Mesenchymal stem cell (in vitro differentiated cells and primary cell): ENCODE measurements at regions not wholly inside any gene's neighbourhood (a gene's known extent, or its start where the extent isn't known, plus 50 kb on each side); places are given as distances from the start of the nearest gene placed in this dataset.

Experiments used
- DNase-seq: peaks from one replicate; pipeline ENCODE4 v3.0.0-alpha.2; 2013
- H2AFZ ChIP-seq: one replicate; pipeline ENCODE4 v1.6.1; 2013; ENCODE audit warnings: low read depth, mild to moderate bottlenecking, control low read depth, inconsistent platforms, low read length, moderate library complexity
- H2AK5ac ChIP-seq: 2 replicates; pipeline ENCODE4 v1.6.1; 2013; ENCODE audit warnings: low read length, moderate library complexity, mild to moderate bottlenecking, inconsistent platforms; ENCODE audit not compliant: severe bottlenecking
- H2BK120ac ChIP-seq: one replicate; pipeline ENCODE4 v1.6.1; 2013; ENCODE audit warnings: low read depth, mild to moderate bottlenecking, inconsistent platforms, low read length, moderate library complexity
- H2BK12ac ChIP-seq, 2 experiments: one replicate each; pipeline ENCODE4 v1.6.1; 2013; ENCODE audit warnings: inconsistent platforms in 2 of 2, low read length in 2 of 2, mild to moderate bottlenecking in 2 of 2, moderate library complexity in 2 of 2, control low read depth in 1 of 2
- H2BK15ac ChIP-seq: one replicate; pipeline ENCODE4 v1.6.1; 2013; ENCODE audit warnings: mild to moderate bottlenecking, low read depth, inconsistent platforms; ENCODE audit not compliant: poor library complexity, severe bottlenecking
- H2BK5ac ChIP-seq: 2 replicates; pipeline ENCODE4 v1.6.1; 2013; ENCODE audit warnings: low read depth, mild to moderate bottlenecking, low read length, control low read depth, inconsistent platforms; ENCODE audit not compliant: poor library complexity, severe bottlenecking
- H3K14ac ChIP-seq, 2 experiments: one replicate each; pipeline ENCODE4 v1.6.1; 2013; ENCODE audit warnings: inconsistent platforms in 2 of 2, low read length in 2 of 2, control low read depth in 1 of 2, mild to moderate bottlenecking in 1 of 2, moderate library complexity in 1 of 2
- H3K18ac ChIP-seq, 2 experiments: one replicate each; pipeline ENCODE4 v1.6.1; 2013; ENCODE audit warnings: inconsistent platforms in 2 of 2, low read length in 2 of 2, control low read depth in 1 of 2, low read depth in 1 of 2, mild to moderate bottlenecking in 1 of 2
- H3K23ac ChIP-seq, 2 experiments: one replicate each; pipeline ENCODE4 v1.6.1; 2013; ENCODE audit warnings: inconsistent platforms in 2 of 2, low read length in 2 of 2, mild to moderate bottlenecking in 2 of 2, moderate library complexity in 2 of 2, control low read depth in 1 of 2
- H3K27ac ChIP-seq: 2 replicates; pipeline ENCODE4 v1.5.1; 2013; ENCODE audit warnings: mild to moderate bottlenecking, moderate library complexity, low read length, control low read depth, inconsistent platforms; ENCODE audit not compliant: poor library complexity, severe bottlenecking
- H3K27me3 ChIP-seq, 2 experiments: 2 replicates each; pipeline versions ENCODE4 v1.6.1 to v1.7.0; 2013; ENCODE audit warnings: low read length in 2 of 2, mild to moderate bottlenecking in 2 of 2, moderate library complexity in 2 of 2, control low read depth in 1 of 2, inconsistent platforms in 1 of 2; ENCODE audit not compliant: control insufficient read depth in 1 of 2, insufficient read depth in 1 of 2
- H3K36me3 ChIP-seq, 2 experiments: 2 replicates each; pipeline versions ENCODE4 v1.6.1 to v1.7.0; 2013; ENCODE audit warnings: low read length in 2 of 2, control low read depth in 1 of 2, inconsistent platforms in 1 of 2, low read depth in 1 of 2, mild to moderate bottlenecking in 1 of 2; ENCODE audit not compliant: insufficient read depth in 2 of 2, control insufficient read depth in 1 of 2
- H3K4ac ChIP-seq, 2 experiments: one replicate each; pipeline ENCODE4 v1.6.1; 2013; ENCODE audit warnings: inconsistent platforms in 2 of 2, low read length in 2 of 2, mild to moderate bottlenecking in 2 of 2, moderate library complexity in 2 of 2, control low read depth in 1 of 2, low read depth in 1 of 2
- H3K4me1 ChIP-seq: 2 replicates; pipeline ENCODE4 v1.6.1; 2013; ENCODE audit warnings: low read depth, low read length, control low read depth; ENCODE audit not compliant: control insufficient read depth, insufficient read depth
- H3K4me2 ChIP-seq: 2 replicates; pipeline ENCODE4 v1.6.1; 2013; ENCODE audit warnings: low read length, mild to moderate bottlenecking, inconsistent platforms; ENCODE audit not compliant: poor library complexity, severe bottlenecking
- H3K4me3 ChIP-seq, 2 experiments: 2 replicates each; pipeline versions ENCODE4 v1.5.1 to v1.7.0; 2013; ENCODE audit warnings: low read length in 2 of 2, mild to moderate bottlenecking in 2 of 2, control low read depth in 1 of 2, low read depth in 1 of 2; ENCODE audit not compliant: insufficient read depth in 1 of 2
- H3K79me1 ChIP-seq: replicated peaks from 2 replicates; pipeline ENCODE4 v1.6.1; 2013; ENCODE audit warnings: mild to moderate bottlenecking, control low read depth, low read length, inconsistent platforms; ENCODE audit not compliant: poor library complexity, severe bottlenecking
- H3K9ac ChIP-seq: 2 replicates; pipeline ENCODE4 v1.7.0; 2013; ENCODE audit warnings: mild to moderate bottlenecking, low read length, moderate library complexity
- H3K9me3 ChIP-seq: 2 replicates; pipeline ENCODE4 v1.7.0; 2013; ENCODE audit warnings: mild to moderate bottlenecking, low read length; ENCODE audit not compliant: control insufficient read depth
- H4K8ac ChIP-seq: one replicate; pipeline ENCODE4 v1.6.1; 2013; ENCODE audit warnings: inconsistent platforms, mild to moderate bottlenecking, low read length, moderate library complexity
- H4K91ac ChIP-seq: one replicate; pipeline ENCODE4 v1.6.1; 2013; ENCODE audit warnings: mild to moderate bottlenecking, low read length, inconsistent platforms
- WGBS: methylation state at CpG from one replicate; pipeline ENCODE4 v1.1.7; 2013; ENCODE audit warnings: mixed read lengths; 5-methylcytosine and 5-hydroxymethylcytosine counted together

GRCh38 chr9:116002181-116002580 lies 151.4 kb upstream of the PAPPA start:
- Histone ChIP-seq H3K4ac (no peak overlapping the region), H2AK5ac (no peak overlapping the region), H4K91ac (no peak overlapping the region), H3K9ac (peak overlapping the region; percentile 50), H2BK15ac (no peak overlapping the region), H3K18ac (no peak overlapping the region), H3K14ac (no peak overlapping the region), H3K27me3 (no peaks in the 10 kb centered on the region), H3K36me3 (no peaks in the 10 kb centered on the region), H2AFZ (no peak overlapping the region), H3K4me3 (no peak overlapping the region), H3K27ac (no peak overlapping the region), H2BK12ac (no peak overlapping the region), H2BK120ac (no peak overlapping the region), H3K4me2 (no peak overlapping the region), H3K4me1 (no peaks in the 10 kb centered on the region), H4K8ac (no peak overlapping the region), H3K79me1 (no peaks in the 10 kb centered on the region), H3K9me3 (no peaks in the 10 kb centered on the region), H2BK5ac (no peak overlapping the region), H3K23ac (no peak overlapping the region)
- 100% methylated on average over 4 of the region's 5 CpGs for WGBS
- no peak for DNase-seq

GRCh38 chr9:116002624-116003023 lies 151.0 kb upstream of the PAPPA start:
- no peak for DNase-seq
- Histone ChIP-seq H2BK12ac (peak overlapping the region; percentile 6 to 84), H3K23ac (no peak overlapping the region), H3K18ac (peak overlapping the region; percentile 33 to 83), H4K91ac (no peak overlapping the region), H3K4me2 (no peak overlapping the region), H3K9ac (peak overlapping the region; percentile 50), H3K36me3 (no peaks in the 10 kb centered on the region), H3K4me3 (no peak overlapping the region), H2BK120ac (no peak overlapping the region), H3K27ac (no peak overlapping the region), H2BK5ac (no peak overlapping the region), H3K4me1 (no peaks in the 10 kb centered on the region), H3K14ac (no peak overlapping the region), H2AFZ (no peak overlapping the region), H3K9me3 (no peaks in the 10 kb centered on the region), H3K79me1 (no peaks in the 10 kb centered on the region), H2BK15ac (no peak overlapping the region), H4K8ac (no peak overlapping the region), H2AK5ac (peak overlapping the region; percentile 49), H3K4ac (peak overlapping the region in 1 of 2 experiments; percentile 83), H3K27me3 (no peaks in the 10 kb centered on the region)
- WGBS = 81% methylated on average over 3 of the region's 3 CpGs

GRCh38 chr9:116003397-116003796 lies 150.2 kb upstream of the PAPPA start:
- H3K27ac ChIP-seq = no peak overlapping the region

GRCh38 chr9:116005205-116005604 lies 148.4 kb upstream of the PAPPA start:
- no peak overlapping the region for H3K14ac ChIP-seq
- H3K18ac ChIP-seq = no peak overlapping the region
- no peak overlapping the region for H2AFZ ChIP-seq
- WGBS = 100% methylated on average over 1 of the region's 2 CpGs
- H2BK120ac ChIP-seq = peak overlapping the region; percentile 2
- H4K91ac ChIP-seq = no peak overlapping the region
- H2BK12ac ChIP-seq = no peak overlapping the region
- no peak overlapping the region for H4K8ac ChIP-seq
- no peak overlapping the region for H3K4me2 ChIP-seq
- H3K9ac ChIP-seq = no peak overlapping the region
- H3K9me3 ChIP-seq = no peaks in the 10 kb centered on the region
- no peak overlapping the region for H2BK15ac ChIP-seq
- H3K27me3 ChIP-seq = no peaks in the 10 kb centered on the region
- H3K4ac ChIP-seq = peak overlapping the region in 1 of 2 experiments; percentile 3
- no peak for DNase-seq
- H3K79me1 ChIP-seq = no peaks in the 10 kb centered on the region
- H3K36me3 ChIP-seq = no peaks in the 10 kb centered on the region
- H3K23ac ChIP-seq = no peak overlapping the region
- no peak overlapping the region for H3K27ac ChIP-seq
- peaks cover 2% of the 10 kb centered on the region for H3K4me1 ChIP-seq
- H3K4me3 ChIP-seq = no peak overlapping the region
- no peak overlapping the region for H2BK5ac ChIP-seq
- no peak overlapping the region for H2AK5ac ChIP-seq

More at GRCh38 chr9:116003397-116003796, 150.2 kb upstream of the PAPPA start:
- Histone ChIP-seq H3K9me3 (no peaks in the 10 kb centered on the region), H3K79me1 (no peaks in the 10 kb centered on the region), H3K9ac (no peak overlapping the region), H3K4me1 (peaks cover 2% of the 10 kb centered on the region), H3K14ac (no peak overlapping the region), H2BK5ac (no peak overlapping the region), H4K91ac (no peak overlapping the region), H4K8ac (no peak overlapping the region), H3K23ac (no peak overlapping the region), H3K4me3 (no peak overlapping the region), H2BK15ac (no peak overlapping the region), H2BK12ac (no peak overlapping the region), H3K36me3 (no peaks in the 10 kb centered on the region), H3K4ac (no peak overlapping the region), H2AK5ac (no peak overlapping the region), H3K27me3 (no peaks in the 10 kb centered on the region), H3K18ac (no peak overlapping the region), H3K4me2 (no peak overlapping the region), H2AFZ (no peak overlapping the region), H2BK120ac (no peak overlapping the region)
- no CpG with 5 or more reads among the region's 1 CpG for WGBS
- DNase-seq = no peak
